Panc1 (cell line): ENCODE measurements at regions not wholly inside any gene's neighbourhood (a gene's known extent, or its start where the extent isn't known, plus 50 kb on each side); places are given as distances from the start of the nearest gene placed in this dataset.

Source experiments
- ATAC-seq: fragments of 200-7000 bp; cut with Tn5 transposase; 2 replicates; pipeline ENCODE4 v1.9.1; 2020; ENCODE audit warnings: mild to moderate bottlenecking, moderate library complexity
- BruUV-seq: library from RNA; stranded (reverse); fragments of 400-500 nt; replicated peaks from 2 replicates; lab custom pipeline; 2021; lab: Mats Ljungman, UMichigan
- CTCF ChIA-PET: fragments of 300-600 bp; sonication (Branson Sonifier 250); formaldehyde crosslinking; loops from one replicate; lab custom pipeline; 2022; ENCODE audit warnings: antibody characterized with exemption; lab: Charles Lee
- POLR2A ChIA-PET: fragments of 300-600 bp; sonication (Branson Sonifier 250); formaldehyde crosslinking; loops from one replicate; lab custom pipeline; 2022; ENCODE audit warnings: antibody characterized with exemption; lab: Charles Lee
- DNase-seq: peaks from one replicate; pipeline ENCODE4 v3.0.0-alpha.2; 2010; ENCODE audit warnings: low read depth, low spot score
- H3K27ac ChIP-seq: 2 replicates; pipeline ENCODE4 v1.5.1; 2011; ENCODE audit warnings: mild to moderate bottlenecking, low read length, inconsistent platforms
- H3K27me3 ChIP-seq: fragments of 200-500 bp; sonication (Bioruptor generic); 2 replicates; pipeline ENCODE4 v1.6.0; 2014; ENCODE audit warnings: low read length, inconsistent platforms; ENCODE audit not compliant: control insufficient read depth, insufficient read depth
- H3K36me3 ChIP-seq: fragments of 200-500 bp; sonication (Bioruptor generic); 2 replicates; pipeline ENCODE4 v1.5.1; 2014; ENCODE audit warnings: inconsistent platforms, mild to moderate bottlenecking, low read length, moderate library complexity; ENCODE audit not compliant: control insufficient read depth, insufficient read depth
- H3K4me1 ChIP-seq: 2 replicates; pipeline ENCODE4 v1.5.1; 2011; ENCODE audit warnings: inconsistent platforms, mild to moderate bottlenecking, low read length, moderate library complexity; ENCODE audit not compliant: control insufficient read depth, insufficient read depth
- H3K4me3 ChIP-seq, 2 experiments: 2 replicates each; pipeline ENCODE4 v1.5.1; 2011 to 2012; ENCODE audit warnings: low read depth in 2 of 2, low read length in 2 of 2, mild to moderate bottlenecking in 2 of 2, inconsistent platforms in 1 of 2, moderate library complexity in 1 of 2
- H3K9me3 ChIP-seq: fragments of 200-500 bp; sonication (Bioruptor generic); 2 replicates; pipeline ENCODE4 v1.5.1; 2014; ENCODE audit warnings: low read depth, mild to moderate bottlenecking, inconsistent platforms, low read length, moderate library complexity; ENCODE audit not compliant: control insufficient read depth, insufficient read depth
- CTCF ChIP-seq: fragments of 450-650 bp; IDR thresholded peaks from 2 replicates; pipeline ENCODE4 v1.5.1; 2017; ENCODE audit warnings: mild to moderate bottlenecking
- POLR2AphosphoS5 ChIP-seq: IDR thresholded peaks from 2 replicates; pipeline ENCODE4 v1.6.1; 2012; ENCODE audit warnings: mild to moderate bottlenecking, low read depth, low read length, moderate library complexity
- REST ChIP-seq, 2 experiments: IDR thresholded peaks; 2 replicates each; pipeline ENCODE4 v1.6.1; 2011 to 2012; ENCODE audit warnings: low read depth in 2 of 2, control low read depth in 1 of 2, low read length in 1 of 2, mild to moderate bottlenecking in 1 of 2, moderate library complexity in 1 of 2; ENCODE audit not compliant: insufficient read depth in 1 of 2
- SIN3A ChIP-seq: IDR thresholded peaks from 2 replicates; pipeline ENCODE4 v1.6.1; 2012; ENCODE audit warnings: low read depth, mild to moderate bottlenecking, low read length, moderate library complexity, borderline replicate concordance; ENCODE audit not compliant: insufficient read depth
- TCF7L2 ChIP-seq: IDR thresholded peaks from 2 replicates; pipeline ENCODE4 v1.6.1; 2011; ENCODE audit warnings: mild to moderate bottlenecking, low read depth, low read length, inconsistent platforms
- in situ Hi-C: cut with HindIII; loops from 2 replicates; pipeline ENCODE4 v1.10.0; 2016; ENCODE audit warnings: low sequenced_read_pairs, low pct_unique_long_range_greater_than_20kb
- intact Hi-C: fragments of 100-400 bp; cut with micrococcal nuclease; formaldehyde crosslinking; loops from one replicate; pipeline ENCODE4 v1.10.0; 2022; ENCODE audit not compliant: unreplicated experiment

- BruUV-seq: no TSS peak
- no peak for ATAC-seq
- no peaks in the 10 kb centered on the region for H3K4me1 ChIP-seq
- no peaks in the 10 kb centered on the region for H3K9me3 ChIP-seq
- no peak overlapping the region for H3K27ac ChIP-seq
- no peak overlapping the region for H3K4me3 ChIP-seq
- intact Hi-C loops: no loop called here
- CTCF ChIA-PET: no interaction called here
- in situ Hi-C loops: no loop called here
- no peak for DNase-seq
- no peak for TF ChIP-seq POLR2AphosphoS5
- TF ChIP-seq TCF7L2: no peak
- no peak for TF ChIP-seq REST (IDR thresholded peaks at IDR 0.05; ENCODE audit: insufficient read depth in 1 of 2, low read depth in 2 of 2, low read length in 1 of 2)
- TF ChIP-seq CTCF: no peak
- no peak for TF ChIP-seq SIN3A
- H3K27me3 ChIP-seq: no peaks in the 10 kb centered on the region; the same call in 1 of the 2 replicates
- H3K36me3 ChIP-seq: no peaks in the 10 kb centered on the region
- POLR2A ChIA-PET: no interaction called here
These were observed 650.5 kb upstream of the ID2 start for GRCh38 chr2:8031370-8031769.

GRCh38 chr2:8033546-8034096, 648.2 kb upstream of the ID2 start:
- ATAC-seq: no peak

More at GRCh38 chr2:8033546-8034096, 648.2 kb upstream of the ID2 start:
- H3K4me1 ChIP-seq: no peaks in the 10 kb centered on the region
- POLR2A ChIA-PET: no interaction called here
- no peak for TF ChIP-seq SIN3A
- TF ChIP-seq POLR2AphosphoS5: no peak
- TF ChIP-seq REST (IDR thresholded peaks at IDR 0.05; ENCODE audit: insufficient read depth in 1 of 2, low read depth in 2 of 2, low read length in 1 of 2): no peak
- TF ChIP-seq TCF7L2: no peak
- no peak for TF ChIP-seq CTCF
- no peaks in the 10 kb centered on the region for H3K36me3 ChIP-seq
- no peak for DNase-seq
- H3K9me3 ChIP-seq: no peaks in the 10 kb centered on the region
- no peaks in the 10 kb centered on the region; the same call in 1 of the 2 replicates for H3K27me3 ChIP-seq
- H3K27ac ChIP-seq: no peak overlapping the region
- no peak overlapping the region for H3K4me3 ChIP-seq
- intact Hi-C loops: no loop called here
- in situ Hi-C loops: no loop called here
- no TSS peak for BruUV-seq
- CTCF ChIA-PET: no interaction called here
